Ovary (tissue), 7 donors: ENCODE measurements at regions not wholly inside any gene's neighbourhood (a gene's known extent, or its start where the extent isn't known, plus 50 kb on each side); places are given as distances from the start of the nearest gene placed in this dataset.
"Not testable (repeated sequence)": the region's sequence is repeated elsewhere in the genome, so short reads cannot be mapped to it uniquely, and the experiment has no call there.

Source experiments
- DNase-seq, 5 donors: peaks; one replicate each; pipeline ENCODE4 v3.0.0-alpha.2; 2019 to 2020
- H3K27ac ChIP-seq, 2 donors: fragments of 200-600 bp; one replicate each; pipeline versions ENCODE4 v1.5.1 to v1.8.0; 2019 to 2022
- H3K27me3 ChIP-seq: fragments of 200-600 bp; one replicate; pipeline ENCODE4 v1.8.0; 2022
- H3K36me3 ChIP-seq: fragments of 200-600 bp; sonication (generic); one replicate; pipeline ENCODE4 v1.5.1; 2019
- H3K4me1 ChIP-seq: one replicate; pipeline ENCODE4 v1.8.1; 2013; ENCODE audit warnings: mild to moderate bottlenecking, moderate library complexity; ENCODE audit not compliant: insufficient read depth
- H3K4me3 ChIP-seq: fragments of 200-600 bp; sonication (generic); one replicate; pipeline ENCODE4 v1.5.1; 2017
- H3K9me3 ChIP-seq, 2 donors: fragments of 200-600 bp in 1 of 2; sonication (generic) in 1 of 2; one replicate each; pipeline versions ENCODE4 v1.5.1 to v1.8.1; 2013 to 2019; ENCODE audit warnings: mild to moderate bottlenecking in 1 of 2, moderate library complexity in 1 of 2
- CTCF ChIP-seq, 3 donors: fragments of 450-650 bp in 2 of 3; fragments of 200-600 bp in 1 of 3; IDR thresholded peaks; one replicate each; pipeline versions ENCODE4 v1.5.1 to v1.8.0; 2016 to 2022; ENCODE audit warnings: antibody characterized with exemption in 3 of 3, mild to moderate bottlenecking in 1 of 3
- EP300 ChIP-seq: sonication (generic); formaldehyde crosslinking; IDR thresholded peaks from one replicate; pipeline ENCODE4 v1.6.1; 2017; ENCODE audit warnings: antibody characterized with exemption
- POLR2A ChIP-seq: fragments of 450-650 bp; IDR thresholded peaks from one replicate; pipeline ENCODE4 v1.6.1; 2017; ENCODE audit warnings: antibody characterized with exemption, mild to moderate bottlenecking, moderate library complexity
- WGBS, 3 donors: extraction: QIAGEN DNeasy Blood & Tissue Kit in 1 of 3; methylation state at CpG; one replicate each; pipeline versions ENCODE4 v1.1.5 to v1.1.7; 2013 to 2017; 5-methylcytosine and 5-hydroxymethylcytosine counted together
- intact Hi-C, 4 donors: fragments of 100-400 bp; cut with DNase I; formaldehyde crosslinking; loops; one replicate each; pipeline versions ENCODE4 v1.11.0 to v1.15.1; 2022 to 2023
- donor health status: DM: no; HTN: no; CAD: no; lungs with moderate emphysema.
- donor health status: DM: no; HTN: no; CAD: no.
- donor health status: Bipolar disorder and iron deficiency.
- donor health status: DM: no; HTN: no; CAD: no.
- donor health status: DM: yes; HTN: yes; CAD: no.

DNA sequence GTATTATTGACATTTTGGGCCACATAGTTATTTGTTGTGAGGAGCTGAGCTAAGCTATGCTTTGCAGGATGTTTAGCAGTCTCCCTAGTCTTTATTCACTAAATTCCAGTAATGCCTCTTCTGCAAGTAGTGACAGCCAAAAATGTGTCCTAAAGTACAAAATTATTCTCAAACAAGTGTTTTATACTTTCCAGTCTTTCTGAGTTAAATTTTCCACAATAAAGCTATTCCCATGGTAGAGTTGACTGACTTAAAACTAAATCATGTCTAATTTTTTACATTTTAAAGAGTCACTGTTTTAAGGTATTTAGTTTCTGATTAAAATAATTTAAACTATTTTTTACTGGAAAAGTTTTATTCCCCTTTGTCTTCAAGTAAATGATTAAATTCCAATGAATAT is 717.8 kb upstream of the HS3ST5 start:
- Histone ChIP-seq H3K4me3 (no peak overlapping the region), H3K36me3 (no peaks in the 10 kb centered on the region), H3K4me1 (no peaks in the 10 kb centered on the region), H3K27me3 (no peaks in the 10 kb centered on the region), H3K27ac (no peak overlapping the region), H3K9me3 (no peaks in the 10 kb centered on the region)
- no peak for DNase-seq
- intact Hi-C loops: no loop called here
- TF ChIP-seq CTCF (IDR thresholded peaks at IDR 0.05) (no peak), EP300 (no peak), POLR2A (no peak)

- H3K4me3 ChIP-seq: no peak overlapping the region
- H3K27ac ChIP-seq: no peak overlapping the region
- WGBS, 3 donors: 34 to 51% (median 39%) methylated on average over 3 of the region's 3 CpGs
- DNase-seq: no peak
- no peaks in the 10 kb centered on the region for H3K36me3 ChIP-seq
- H3K9me3 ChIP-seq: no peaks in the 10 kb centered on the region
- H3K27me3 ChIP-seq: no peaks in the 10 kb centered on the region
- intact Hi-C loops: no loop called here
- no peak for TF ChIP-seq CTCF (IDR thresholded peaks at IDR 0.05)
- TF ChIP-seq POLR2A: no peak
- TF ChIP-seq EP300: no peak
- no peaks in the 10 kb centered on the region for H3K4me1 ChIP-seq
Observed at GRCh38 chr6:115058414-115059211, 715.8 kb upstream of the HS3ST5 start.

DNA sequence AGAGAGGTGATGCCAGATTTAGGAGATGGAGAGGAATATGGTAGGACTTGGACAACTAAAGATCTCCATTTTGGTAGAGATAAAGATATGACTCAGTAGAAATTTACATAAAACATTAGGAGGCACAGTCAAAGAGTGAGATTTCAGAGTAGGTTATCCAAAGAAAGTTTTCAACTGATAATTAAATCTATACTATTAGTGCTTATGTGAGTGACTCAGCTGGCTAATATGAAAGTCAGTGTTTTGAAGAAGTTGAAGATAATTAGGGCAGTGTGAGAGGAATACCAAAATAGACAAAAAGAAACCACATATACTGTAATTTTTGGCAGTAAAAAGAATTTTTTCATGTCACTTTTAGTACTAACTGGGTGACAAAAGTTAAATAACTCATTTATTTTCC is 712.8 kb upstream of the HS3ST5 start:
- no peaks in the 10 kb centered on the region for H3K36me3 ChIP-seq
- intact Hi-C loops: no loop called here
- no peak for DNase-seq
- no peak for TF ChIP-seq EP300
- H3K27ac ChIP-seq: no peak overlapping the region
- H3K4me3 ChIP-seq: no peak overlapping the region
- no peaks in the 10 kb centered on the region for H3K27me3 ChIP-seq
- no peaks in the 10 kb centered on the region for H3K4me1 ChIP-seq
- H3K9me3 ChIP-seq: no peaks in the 10 kb centered on the region

DNA sequence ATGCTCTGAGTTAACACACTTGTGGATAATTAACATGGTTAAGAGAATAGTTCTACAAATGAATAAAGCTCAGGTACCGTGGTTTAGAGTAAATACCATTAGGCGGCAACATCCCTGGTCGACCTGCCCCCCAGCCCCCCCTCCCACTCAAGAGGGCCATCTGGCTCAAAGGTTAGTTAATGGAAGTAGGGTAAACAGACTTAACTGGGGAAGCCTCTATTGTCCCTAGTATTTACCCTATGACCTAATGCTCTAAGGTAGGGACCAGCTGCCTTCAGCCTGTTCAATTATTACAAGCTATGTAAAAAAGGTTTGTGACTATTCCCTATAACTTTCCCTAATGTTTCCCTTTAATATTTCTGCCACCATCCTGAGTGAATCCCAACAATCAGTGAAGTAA is 711.4 kb upstream of the HS3ST5 start:
- DNase-seq, H3K9me3 ChIP-seq, intact Hi-C loops, H3K27ac ChIP-seq, H3K36me3 ChIP-seq, H3K4me1 ChIP-seq, H3K4me3 ChIP-seq, H3K27me3 ChIP-seq: not testable (repeated sequence)
- WGBS, 3 donors: 42 to 50% (median 47%) methylated on average over 3 of the region's 3 CpGs

DNA sequence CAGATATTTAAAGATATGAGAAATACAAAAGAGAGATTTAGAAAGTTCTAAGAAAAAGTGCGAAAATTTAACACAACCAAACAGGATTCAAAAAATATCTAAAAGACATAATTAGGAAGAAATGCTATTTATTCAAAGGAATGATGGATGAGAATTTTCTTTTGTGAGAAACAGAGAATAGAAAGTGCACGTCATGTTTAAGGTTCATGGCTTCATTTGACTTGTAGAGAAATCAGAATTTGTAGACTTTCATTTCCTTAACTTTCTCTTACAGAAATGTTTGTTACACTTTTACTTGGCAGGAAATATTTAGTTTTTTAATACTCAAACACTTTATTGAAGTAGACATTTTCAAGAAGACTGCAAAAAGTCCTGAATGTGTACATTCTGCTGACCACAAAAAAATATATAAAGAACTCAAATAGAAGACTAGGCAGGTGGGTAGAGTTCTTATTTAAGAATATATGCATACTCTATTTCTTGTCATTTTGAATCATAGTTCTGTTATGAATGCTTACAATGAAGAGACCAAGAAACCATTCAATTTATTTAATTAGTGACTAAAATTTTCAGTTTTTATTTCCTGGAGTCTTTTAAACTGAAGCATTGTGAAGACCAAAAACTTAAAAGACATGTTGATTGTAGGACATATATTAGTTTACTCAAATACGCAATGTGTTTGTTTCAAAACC is 710.5 kb upstream of the HS3ST5 start:
- H3K27me3 ChIP-seq: no peaks in the 10 kb centered on the region
- H3K27ac ChIP-seq: no peak overlapping the region
- 88 to 90% (median 88%) methylated on average over 3 of the region's 3 CpGs for WGBS, 3 donors
- no peaks in the 10 kb centered on the region for H3K36me3 ChIP-seq
- no peak overlapping the region for H3K4me3 ChIP-seq
- no peaks in the 10 kb centered on the region for H3K9me3 ChIP-seq
- H3K4me1 ChIP-seq: no peaks in the 10 kb centered on the region
- intact Hi-C loops: no loop called here
- DNase-seq: no peak
- TF ChIP-seq CTCF (IDR thresholded peaks at IDR 0.05) (no peak), EP300 (no peak), POLR2A (no peak)
